GM19397 (cell line): ENCODE measurements at regions not wholly inside any gene's neighbourhood (a gene's known extent, or its start where the extent isn't known, plus 50 kb on each side); places are given as distances from the start of the nearest gene placed in this dataset.
"Not testable (repeated sequence)": the region's sequence is repeated elsewhere in the genome, so short reads cannot be mapped to it uniquely, and the experiment has no call there.

Experiments used
- ATAC-seq: cut with Tn5 transposase; IDR thresholded peaks from one replicate; pipeline ENCODE4 v1.9.1; 2021; ENCODE audit warnings: mild to moderate bottlenecking, moderate library complexity; ENCODE audit not compliant: unreplicated experiment

DNA sequence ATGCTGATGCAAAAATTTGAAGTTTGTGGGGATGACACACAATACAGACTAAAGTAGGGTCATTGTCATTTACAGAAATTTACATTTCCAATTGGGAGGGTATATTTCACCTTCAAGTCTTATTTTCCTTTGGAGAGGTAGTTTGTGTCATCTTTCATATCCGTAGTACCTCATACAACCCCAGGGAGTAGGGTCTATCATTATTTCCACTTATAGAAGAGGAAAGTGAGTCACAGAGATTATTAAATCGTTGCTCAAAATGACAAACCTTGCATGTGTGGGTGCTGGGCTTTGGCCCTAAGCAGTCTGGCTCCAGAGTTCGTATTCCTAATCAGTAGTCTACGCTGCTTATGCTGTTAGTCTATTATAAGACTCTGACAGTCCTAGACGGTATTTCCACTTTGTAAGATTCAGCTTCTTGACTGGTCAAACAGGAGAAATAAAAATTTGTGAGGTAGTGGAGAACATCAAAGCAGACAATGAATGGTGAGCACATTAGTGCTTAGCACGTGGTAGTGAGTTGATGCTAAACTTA lies 516.5 kb downstream of the PCDH7 start:
- ATAC-seq = no peak

DNA sequence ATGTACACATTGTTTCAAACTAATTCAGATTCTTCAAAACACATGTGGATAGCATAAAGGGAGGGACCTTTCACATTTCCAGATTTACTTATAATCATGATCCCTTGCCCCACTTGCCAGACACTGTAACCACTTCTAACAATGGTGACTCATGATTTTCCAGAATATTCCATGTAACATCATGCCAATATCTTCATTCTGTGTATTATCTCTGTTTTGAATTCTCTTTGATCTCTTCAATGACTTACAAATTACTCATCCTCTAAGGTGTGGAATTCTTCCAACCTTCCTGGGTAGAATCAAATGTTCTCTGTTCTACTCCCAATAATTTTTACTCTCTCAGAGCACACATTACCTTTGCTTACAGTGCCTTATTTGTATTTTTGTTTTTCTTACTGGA lies 517.1 kb downstream of the PCDH7 start:
- ATAC-seq = no peak

DNA sequence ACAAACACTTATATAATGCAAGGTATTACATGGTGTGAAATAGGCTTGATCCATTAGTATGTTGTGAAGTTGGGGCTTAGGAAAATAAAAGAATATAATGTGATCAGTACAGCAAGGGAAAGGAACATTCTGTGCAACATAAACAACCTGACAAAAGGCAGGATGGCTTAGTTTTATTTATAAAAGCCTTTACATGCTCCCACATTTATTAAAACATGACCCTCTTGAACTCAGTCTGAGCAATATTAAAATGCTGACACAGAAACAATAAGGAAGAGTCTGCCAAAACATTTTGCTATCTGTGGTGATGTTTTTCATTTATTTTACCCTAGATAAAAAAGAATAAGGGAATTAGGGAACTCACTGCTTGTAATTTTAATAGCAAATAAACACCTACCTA lies 519.7 kb downstream of the PCDH7 start:
- no peak for ATAC-seq

DNA sequence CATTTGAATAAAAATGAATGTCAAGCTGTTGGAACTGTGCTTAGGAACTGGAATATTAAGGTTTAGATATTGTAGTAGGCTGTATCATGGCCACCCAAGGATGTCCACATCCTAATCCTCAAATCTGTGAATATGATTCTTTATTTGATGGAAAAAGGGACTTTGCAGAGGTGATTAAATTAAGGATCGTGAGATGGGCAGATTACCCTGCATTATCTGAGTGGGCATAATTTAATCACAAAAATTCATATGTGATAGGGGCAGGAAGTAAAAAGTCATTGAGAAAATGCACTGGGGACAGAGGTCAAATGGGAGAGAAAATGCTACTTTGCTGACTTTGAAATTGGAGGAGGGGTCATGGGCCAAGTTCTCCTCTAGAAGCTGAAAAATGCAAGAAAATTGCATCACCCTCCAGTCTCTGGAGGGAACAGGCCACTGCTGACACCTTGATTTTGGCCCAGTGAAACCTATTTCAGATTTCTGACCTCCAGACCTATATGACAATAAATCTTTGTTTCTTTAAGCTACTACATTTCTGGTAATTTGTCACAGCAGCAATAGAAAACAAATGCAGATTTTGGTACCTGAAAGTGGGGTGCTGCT lies 521.4 kb downstream of the PCDH7 start:
- no peak for ATAC-seq

DNA sequence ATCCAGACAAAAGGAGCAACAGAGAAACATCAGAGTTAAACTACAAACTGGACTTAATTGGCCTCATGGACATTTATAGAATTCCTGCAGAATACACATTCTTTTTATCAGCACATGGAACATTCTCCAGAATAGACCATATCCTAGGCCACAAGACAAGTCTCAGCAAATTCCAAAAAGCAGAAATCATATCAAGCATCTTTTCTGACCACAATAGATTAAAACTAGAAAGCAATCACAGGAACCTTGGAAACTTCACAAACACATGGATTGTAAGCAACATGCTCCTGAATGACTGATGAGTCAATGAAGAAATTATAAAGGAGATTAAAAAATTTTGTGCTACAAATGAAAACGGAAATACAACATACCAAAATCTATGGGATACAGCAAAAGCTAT lies 526.7 kb downstream of the PCDH7 start:
- ATAC-seq = no peak

DNA sequence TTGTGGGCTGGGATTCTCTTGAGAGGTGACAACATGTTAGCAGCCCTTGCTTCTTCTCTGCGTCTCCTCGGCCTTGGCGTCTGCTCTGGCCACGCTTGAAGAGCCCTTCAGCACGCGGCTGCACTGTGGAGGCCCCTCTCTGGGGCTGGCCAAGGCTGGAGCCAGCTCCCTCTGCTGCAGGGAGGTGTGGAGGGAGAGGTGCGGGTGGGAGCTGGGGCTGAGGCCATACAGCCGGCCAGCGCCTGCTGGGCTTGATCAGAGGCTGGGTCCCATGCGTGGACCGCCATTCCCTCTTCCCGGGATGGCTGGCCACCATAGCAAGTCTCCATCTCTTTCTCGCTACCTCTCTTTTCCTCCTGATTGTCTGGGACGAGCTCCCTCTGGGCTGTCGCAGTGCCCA lies 539.0 kb downstream of the PCDH7 start:
- no peak for ATAC-seq

DNA sequence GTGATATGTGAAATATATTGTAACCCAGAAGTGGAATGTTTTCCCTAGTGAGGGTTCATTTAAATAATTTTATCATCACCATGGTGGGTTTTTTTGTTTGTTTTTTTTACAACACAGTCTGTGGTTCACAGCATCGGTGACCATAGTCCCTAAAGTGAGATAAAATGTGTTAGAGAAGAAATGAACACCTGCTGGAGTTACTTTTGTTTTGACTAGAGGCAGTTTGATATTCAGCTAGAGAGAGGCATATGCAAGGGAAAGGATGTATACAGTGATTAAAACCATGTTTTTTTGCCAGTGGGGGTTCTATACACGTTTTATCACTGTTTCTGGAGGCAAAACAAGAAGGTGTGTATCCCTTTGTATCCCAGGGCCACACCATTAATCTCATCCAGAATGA lies 541.5 kb downstream of the PCDH7 start:
- ATAC-seq = no peak

DNA sequence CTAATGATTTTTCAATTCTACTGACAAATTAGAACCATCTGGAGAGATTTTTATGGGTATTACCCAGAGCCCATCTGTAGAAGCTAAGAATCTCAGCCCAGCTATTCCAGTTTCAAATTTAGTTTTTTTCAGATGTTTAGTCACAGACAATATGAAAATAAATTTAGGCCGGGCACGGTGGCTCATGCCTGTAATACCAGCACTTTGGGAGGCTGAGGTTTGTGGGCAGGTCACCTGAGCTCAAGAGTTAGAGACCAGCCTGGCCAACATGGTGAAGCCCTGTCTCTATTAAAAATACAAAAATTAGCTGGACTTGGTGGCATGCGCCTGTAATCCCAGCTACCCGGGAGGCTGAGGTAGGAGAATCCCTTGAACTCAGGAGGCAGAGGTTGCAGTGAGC lies 545.9 kb downstream of the PCDH7 start:
- not testable (repeated sequence) for ATAC-seq

DNA sequence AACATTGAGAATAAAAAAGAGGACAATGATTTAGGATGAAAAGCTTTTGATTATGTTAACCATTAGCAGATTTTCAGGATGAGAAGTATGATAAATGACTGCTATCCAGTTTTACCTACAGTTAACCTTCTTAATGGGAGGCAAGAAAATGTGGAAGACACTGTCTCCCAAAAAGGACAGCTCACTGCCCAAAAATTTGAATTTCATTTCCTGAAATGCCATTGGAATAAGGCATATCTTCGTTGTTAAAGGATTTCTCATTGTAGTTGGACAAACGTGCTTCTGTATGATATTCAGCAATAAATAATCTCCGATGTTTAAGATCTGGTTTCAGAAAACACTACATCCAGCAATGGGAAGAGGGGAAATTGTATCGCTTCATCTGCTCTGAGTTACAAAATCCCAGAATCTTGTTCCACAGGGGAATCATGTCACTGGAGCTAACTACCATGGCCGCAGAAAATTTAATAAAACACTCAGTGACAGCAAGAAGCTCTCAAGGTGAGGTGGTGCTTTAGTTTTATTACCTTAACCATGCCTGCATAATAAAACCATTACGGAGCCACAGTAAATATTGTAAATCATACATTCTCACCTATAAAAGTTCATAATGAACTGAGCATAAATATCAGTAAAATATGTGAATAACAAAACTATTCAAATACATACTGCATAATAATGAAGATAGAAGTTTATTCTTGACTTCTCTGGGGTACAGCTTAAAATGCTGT lies 552.3 kb downstream of the PCDH7 start:
- ATAC-seq = no peak

DNA sequence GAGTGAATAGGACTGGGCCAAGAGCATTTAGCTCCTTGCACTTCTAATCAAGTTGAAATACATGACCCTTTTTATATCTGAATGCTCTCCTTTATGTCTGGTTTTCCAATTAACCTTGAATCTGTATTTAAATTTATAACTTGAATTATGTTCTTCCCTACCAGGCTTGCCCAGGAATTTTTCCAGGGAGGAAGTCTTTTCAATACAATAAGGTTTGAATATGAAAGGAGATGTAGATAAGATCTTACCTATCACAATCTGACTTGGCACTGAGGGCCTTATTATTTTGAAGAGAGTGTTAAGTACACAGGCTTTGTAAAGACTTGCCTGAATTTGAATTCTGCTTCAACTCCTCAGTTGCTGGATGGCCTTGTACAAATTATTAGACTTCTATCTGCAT lies 555.7 kb downstream of the PCDH7 start:
- ATAC-seq = no peak

DNA sequence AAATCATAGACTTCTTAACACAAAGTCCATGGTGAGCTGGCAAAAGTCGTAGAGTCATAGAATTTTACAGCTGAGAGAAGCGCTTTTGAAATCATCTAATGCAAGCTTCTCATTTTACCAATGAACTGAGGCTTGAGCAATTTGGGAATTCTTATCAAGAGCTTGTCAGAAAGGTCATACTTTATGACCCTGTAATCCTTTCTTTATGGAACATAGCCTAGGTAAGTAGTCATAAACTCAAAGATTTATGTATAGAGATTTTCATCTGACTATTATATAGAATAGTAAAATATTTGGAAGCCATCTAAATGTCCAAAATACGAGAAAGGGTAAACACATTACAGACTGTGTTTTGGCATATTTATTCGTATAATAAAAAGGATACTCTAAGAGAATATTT lies 563.5 kb downstream of the PCDH7 start:
- no peak for ATAC-seq

DNA sequence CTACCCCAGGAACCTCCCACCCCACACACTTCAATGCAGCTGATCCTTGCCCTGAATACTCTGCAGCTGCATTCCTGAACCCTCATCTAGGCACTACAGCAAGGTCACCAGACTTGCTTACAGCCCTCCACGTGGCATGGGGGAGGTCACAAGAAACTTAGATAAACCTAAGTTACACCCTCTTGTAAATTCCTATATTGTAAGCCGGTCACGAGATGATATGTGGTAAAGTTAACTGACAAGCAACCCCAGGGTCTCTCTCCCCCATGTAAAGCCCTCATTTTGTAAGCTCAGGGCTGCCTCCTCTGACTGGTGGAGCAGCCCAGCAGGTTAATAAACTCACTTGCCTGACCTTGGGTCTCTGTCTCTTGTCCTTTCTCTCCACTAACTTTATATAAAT lies 570.7 kb downstream of the PCDH7 start:
- no peak for ATAC-seq

DNA sequence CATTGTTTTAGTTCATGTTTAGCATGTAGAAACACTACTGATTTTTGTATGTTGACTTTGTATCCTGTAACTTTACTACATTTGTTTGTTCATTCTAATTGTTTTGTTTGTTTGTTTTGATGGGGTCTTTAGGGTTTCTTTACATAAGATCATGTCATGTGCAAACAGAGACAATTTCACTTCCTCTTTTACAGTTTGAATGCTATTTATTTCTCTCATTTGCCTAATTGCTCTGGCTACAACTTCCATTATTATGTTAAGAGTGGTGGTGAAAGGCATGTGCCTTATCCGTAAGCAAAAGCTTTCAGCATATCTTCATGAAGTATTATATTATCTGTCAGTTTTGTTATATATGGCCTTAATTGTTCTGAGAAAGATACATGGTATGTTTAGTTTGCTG lies 571.1 kb downstream of the PCDH7 start:
- no peak for ATAC-seq

DNA sequence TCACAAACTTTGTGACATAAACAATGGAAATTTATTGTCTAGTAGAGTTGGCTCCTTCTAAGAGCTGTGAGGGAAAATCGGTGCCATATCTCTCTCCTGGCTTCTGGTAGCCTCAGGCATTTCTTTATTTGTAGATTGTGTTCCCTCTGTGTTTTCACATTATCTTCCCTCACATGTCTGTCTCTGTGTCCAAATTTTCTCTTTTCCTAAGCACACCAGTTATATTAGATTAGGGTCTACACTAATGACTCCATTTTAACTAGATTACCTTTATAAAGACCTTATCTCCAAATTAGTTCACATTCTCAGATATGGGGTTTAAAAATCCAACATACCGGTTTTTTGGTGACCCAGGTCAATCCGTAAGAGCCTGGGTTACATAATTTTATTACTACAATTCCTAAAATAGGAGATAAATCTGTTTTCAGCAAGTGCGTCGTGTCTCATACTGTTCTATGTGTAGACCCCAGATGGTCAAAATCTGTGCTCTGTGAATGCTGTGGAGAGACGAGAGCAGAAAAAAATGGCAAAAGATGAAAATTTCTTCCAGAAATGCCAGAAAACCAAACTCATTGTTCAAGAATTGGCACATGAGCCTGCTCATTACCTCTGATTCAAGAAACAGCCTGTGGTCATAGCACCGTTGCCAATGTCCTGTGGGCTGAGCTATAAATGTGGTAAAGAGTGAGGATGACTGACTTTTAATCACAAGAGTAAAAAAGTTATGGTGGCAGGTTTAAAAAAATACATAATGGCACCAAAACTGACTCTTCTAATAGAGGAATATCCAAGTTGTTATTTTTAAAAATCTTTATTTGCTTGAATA lies 574.7 kb downstream of the PCDH7 start:
- no peak for ATAC-seq

DNA sequence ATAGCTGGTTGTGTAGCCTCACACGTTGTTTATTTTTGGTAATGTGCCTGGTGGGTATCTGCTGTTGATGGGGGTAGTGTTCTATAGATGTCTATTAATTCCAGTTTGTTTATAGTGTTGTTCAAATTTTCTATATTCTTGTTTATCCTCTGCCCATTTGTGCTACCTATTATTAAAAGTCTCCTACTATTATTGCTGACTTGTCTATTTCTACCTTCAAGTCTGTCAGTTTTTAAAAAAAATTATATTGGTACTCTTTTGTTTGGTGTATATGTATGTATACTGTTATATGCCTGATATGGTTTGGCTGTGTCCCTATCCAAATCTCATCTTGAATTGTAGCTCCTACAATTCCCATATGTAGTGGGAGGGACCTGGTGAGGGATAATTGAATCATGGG lies 578.6 kb downstream of the PCDH7 start:
- no peak for ATAC-seq

DNA sequence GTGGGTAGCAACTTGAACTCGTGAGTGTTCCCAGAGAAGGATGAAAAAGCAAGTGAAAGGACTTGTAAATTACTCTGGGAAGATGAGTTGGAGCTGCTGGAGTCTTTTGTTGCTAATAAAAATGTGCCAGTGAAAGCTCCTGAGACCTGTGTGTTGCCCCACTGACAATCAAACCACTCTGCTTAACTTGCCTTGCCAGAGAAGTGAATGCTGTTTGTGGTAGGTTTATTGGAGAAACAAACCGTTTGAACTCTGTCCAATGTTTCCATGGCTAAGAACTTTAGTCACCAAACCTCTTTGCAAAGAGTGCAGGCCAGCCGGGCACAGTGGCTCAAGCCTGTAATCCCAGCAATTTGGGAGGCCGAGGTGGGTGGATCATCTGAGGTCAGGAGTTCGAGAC lies 586.9 kb downstream of the PCDH7 start:
- ATAC-seq = no peak

DNA sequence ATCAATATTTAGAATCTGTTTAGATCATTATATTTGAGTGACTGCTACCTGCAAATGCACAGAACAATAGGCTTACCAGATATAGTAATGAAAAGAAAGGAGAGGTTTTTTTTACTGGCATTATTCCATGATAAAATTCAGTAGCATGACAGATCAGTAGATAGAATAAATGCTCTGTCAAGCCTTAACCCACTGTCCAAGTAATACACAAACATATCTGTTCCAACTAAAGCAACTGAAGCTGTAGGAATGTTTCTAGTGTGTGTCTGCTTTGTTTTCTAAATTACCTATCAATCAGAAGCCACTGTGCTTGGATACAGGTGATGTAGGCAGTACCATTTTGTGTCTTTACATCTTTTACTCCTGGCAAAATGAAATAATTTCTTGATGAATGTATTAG lies 604.6 kb downstream of the PCDH7 start:
- ATAC-seq = no peak

DNA sequence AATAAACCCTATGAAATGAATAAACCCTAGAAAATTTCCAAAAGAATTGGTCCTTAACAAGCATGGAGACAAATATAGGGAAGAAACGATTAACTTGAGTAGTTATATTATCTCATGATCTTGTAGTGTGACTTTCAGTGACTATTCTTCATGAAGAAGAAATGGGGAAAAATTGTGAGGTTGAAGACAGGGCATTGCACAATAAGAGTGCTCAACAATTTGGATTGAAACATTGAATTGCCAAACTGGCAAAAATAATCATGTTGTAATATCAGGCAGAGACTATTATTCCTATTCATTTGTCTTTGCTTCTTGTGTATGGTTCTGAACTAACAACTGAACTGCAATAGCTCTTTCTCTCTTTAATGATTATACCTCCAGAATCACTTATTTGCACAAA lies 605.1 kb downstream of the PCDH7 start:
- no peak for ATAC-seq

DNA sequence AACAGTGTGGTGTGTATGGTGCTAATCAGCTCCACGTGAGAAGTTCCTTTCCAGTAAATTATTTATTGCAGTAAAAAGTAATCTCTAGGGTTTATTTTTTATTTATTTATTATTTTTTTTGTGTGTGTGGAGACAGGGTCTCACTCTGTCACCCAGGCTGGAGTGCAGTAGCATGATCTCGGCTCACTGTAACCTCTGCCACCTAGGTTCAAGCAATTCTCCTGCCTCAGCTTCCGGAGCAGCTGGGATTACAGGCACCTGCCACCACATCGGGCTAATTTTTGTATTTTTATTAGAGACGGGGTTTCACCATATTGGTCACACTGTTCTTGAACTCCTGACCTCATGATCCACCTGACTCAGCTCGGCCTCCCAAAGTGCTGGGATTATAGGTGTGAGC lies 606.9 kb downstream of the PCDH7 start:
- ATAC-seq = no peak

DNA sequence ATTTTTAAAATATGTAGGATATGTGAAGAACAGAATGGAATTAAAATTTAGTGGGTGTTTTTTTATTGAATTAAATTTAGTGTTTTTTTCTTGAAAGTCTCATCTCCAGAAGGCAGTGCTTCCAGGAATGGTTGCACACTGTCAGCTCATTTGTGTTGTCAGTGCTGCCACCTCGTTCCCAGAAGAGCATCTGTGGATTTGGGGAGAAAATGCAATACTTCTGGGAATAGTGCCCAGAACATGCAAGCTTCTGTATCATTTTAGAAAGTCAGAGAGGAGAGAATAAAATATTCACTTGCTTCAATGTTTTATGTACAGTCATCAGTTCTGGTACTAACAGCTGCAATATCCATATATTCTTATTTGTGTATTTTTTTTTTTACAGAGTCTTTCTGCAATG lies 608.8 kb downstream of the PCDH7 start:
- no peak for ATAC-seq

DNA sequence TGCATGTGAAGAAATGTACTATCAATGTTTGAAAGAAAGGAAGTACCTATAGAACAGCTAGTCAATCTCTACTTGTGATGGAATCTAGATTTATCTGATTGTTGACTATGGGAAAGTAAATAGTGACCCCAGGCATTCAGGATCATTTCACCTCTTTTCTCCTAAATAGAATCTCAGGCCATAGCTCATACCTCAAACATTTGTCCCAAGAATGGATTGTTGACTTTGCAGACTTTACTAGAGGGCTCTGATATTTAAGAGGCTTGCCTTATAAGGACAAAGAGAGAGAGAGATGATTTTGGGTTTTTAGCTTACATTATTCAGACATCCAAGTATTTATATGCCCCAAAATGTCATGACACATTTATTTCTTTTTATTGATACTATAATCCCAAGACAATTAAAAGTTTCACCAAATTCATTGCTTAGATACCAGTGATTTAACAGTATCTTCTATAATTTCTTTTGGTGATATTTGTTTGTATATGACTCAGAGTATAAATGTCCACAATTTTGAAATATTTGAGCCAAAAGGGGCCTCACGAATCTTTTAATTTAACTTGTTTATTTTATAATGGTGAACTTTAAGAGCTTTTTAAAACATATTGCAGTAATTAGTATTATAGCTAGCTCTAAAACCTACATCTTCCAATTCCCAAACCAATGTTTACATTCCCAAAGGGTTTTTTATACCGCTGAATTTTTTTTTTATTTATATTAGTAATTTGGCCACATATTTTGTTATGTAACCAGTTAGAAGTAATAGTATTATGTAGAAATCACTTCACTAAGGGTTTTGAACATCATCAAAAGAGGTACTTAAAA lies 614.1 kb downstream of the PCDH7 start:
- ATAC-seq = no peak
